ENCODE measurements at regions not wholly inside any gene's neighbourhood (a gene's known extent, or its start where the extent isn't known, plus 50 kb on each side); places are given as distances from the start of the nearest gene placed in this dataset.

DNA sequence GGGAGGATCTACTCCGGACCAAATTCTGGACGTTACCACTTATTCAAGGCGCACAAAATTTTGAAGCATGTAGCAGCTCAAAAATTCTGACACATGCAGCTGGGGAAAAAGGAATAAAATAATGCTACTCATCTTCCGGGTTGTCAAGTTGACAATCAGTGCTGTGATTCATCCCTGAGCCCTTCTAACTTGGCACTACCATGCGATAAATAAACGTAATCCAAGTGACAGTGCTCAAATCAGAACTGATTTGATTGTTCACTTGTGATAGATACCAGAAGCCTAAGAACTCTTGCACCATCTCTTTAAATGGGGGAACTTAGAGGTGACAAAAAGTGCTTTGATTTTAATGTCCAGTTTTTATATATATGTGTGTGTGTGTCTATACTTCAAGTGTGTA lies 230.2 kb upstream of the TLE4 start:
- FAIRE-seq, result no peak
- WGBS (ENCODE audit: missing lambda C conversion rate), result 58% methylated on average over 6 of the region's 6 CpGs
- Histone ChIP-seq H3K27ac (no peak overlapping the region), H3K9me3 (peaks cover 8% of the 10 kb centered on the region; the same call in 1 of the 3 replicates), H3K4me3 (no peak overlapping the region), H3K4me1 (peaks cover 6% of the 10 kb centered on the region; the same call in 1 of the 3 replicates), H3K4me2 (no peak overlapping the region)
- CTCF ChIA-PET, result interaction anchor here (0.6 kb wide), 1 partner anchor 37 kb away, joined by 3 read pairs; no protein-coding TSS in a partner anchor
- no peak for DNase-seq (ENCODE audit: low read depth in 1 of 2, low spot score in 1 of 2)
- TF ChIP-seq, protein P1, sequence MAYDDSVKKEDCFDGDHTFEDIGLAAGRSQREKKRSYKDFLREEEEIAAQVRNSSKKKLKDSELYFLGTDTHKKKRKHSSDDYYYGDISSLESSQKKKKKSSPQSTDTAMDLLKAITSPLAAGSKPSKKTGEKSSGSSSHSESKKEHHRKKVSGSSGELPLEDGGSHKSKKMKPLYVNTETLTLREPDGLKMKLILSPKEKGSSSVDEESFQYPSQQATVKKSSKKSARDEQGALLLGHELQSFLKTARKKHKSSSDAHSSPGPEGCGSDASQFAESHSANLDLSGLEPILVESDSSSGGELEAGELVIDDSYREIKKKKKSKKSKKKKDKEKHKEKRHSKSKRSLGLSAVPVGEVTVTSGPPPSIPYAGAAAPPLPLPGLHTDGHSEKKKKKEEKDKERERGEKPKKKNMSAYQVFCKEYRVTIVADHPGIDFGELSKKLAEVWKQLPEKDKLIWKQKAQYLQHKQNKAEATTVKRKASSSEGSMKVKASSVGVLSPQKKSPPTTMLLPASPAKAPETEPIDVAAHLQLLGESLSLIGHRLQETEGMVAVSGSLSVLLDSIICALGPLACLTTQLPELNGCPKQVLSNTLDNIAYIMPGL (CRISPR knock-in tag; IDR thresholded peaks at IDR 0.05; ENCODE audit: borderline replicate concordance), result no peak
- TF ChIP-seq TP53 (CRISPR knock-in tag; IDR thresholded peaks at IDR 0.05) (no peak), EHF (CRISPR knock-in tag; IDR thresholded peaks at IDR 0.05) (no peak), PHF8 (IDR thresholded peaks at IDR 0.05; ENCODE audit: borderline replicate concordance, low read depth) (no peak), ESRRA (IDR thresholded peaks at IDR 0.05; ENCODE audit: borderline replicate concordance, low read length) (no peak), CEBPB (IDR thresholded peaks at IDR 0.05) (no peak), EHMT2 (IDR thresholded peaks at IDR 0.05; ENCODE audit: low read depth) (no peak), NR3C1 (IDR thresholded peaks at IDR 0.05) (no peak), MAFK (IDR thresholded peaks at IDR 0.05; ENCODE audit: partially characterized antibody) (no peak), FOSB (CRISPR knock-in tag; IDR thresholded peaks at IDR 0.05) (no peak), RAD21 (conservative IDR thresholded peaks at IDR 0.05 in 1 of 2, IDR thresholded peaks at IDR 0.05 in 1 of 2) (no peak), EP300 (IDR thresholded peaks at IDR 0.05) (no peak), GATA3 (IDR thresholded peaks at IDR 0.05; ENCODE audit: borderline replicate concordance) (no peak), CHD4 (IDR thresholded peaks at IDR 0.05; ENCODE audit: borderline replicate concordance) (no peak), ZNF302 (CRISPR knock-in tag; IDR thresholded peaks at IDR 0.05) (no peak)
- TF ChIP-seq, protein P2, sequence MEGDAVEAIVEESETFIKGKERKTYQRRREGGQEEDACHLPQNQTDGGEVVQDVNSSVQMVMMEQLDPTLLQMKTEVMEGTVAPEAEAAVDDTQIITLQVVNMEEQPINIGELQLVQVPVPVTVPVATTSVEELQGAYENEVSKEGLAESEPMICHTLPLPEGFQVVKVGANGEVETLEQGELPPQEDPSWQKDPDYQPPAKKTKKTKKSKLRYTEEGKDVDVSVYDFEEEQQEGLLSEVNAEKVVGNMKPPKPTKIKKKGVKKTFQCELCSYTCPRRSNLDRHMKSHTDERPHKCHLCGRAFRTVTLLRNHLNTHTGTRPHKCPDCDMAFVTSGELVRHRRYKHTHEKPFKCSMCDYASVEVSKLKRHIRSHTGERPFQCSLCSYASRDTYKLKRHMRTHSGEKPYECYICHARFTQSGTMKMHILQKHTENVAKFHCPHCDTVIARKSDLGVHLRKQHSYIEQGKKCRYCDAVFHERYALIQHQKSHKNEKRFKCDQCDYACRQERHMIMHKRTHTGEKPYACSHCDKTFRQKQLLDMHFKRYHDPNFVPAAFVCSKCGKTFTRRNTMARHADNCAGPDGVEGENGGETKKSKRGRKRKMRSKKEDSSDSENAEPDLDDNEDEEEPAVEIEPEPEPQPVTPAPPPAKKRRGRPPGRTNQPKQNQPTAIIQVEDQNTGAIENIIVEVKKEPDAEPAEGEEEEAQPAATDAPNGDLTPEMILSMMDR (IDR thresholded peaks at IDR 0.05), result no peak
- ATAC-seq, result no peak
- POLR2A ChIA-PET, result no interaction called here

DNA sequence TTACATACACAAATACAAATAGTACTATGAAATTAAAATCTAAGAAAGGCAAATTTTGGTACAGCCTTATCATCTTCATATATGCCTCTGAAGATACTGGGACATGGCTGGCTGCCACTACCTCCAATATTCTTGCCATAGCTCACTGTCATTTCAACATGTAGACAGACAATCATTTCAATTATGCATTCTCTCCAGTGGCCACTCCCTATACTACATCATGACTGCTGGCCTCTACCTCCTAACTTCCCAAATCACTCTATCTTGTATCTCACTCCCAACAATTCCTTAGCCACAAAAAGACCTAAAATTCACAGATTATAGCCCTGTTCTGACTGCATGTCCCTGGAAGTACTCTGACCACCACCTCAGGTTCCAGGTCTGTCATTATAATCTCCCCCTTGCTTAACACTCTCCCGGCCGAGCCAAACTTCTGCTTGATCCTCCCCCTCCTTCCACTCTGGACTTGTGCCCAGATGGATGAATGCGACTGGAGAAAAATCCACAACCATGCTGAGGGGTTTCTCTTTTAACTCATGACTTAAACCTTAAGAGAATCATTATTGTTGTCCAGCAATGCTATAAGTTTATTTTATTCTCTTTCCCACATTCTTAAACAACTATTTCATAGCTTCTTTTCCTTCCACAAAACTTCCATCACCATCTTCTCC lies 225.3 kb upstream of the TLE4 start:
- peak in 1 of 2 experiments; percentile 64; a peak in 2 of 6 replicates for ATAC-seq
- WGBS (ENCODE audit: missing lambda C conversion rate), result 24% methylated on average over 3 of the region's 3 CpGs

DNA sequence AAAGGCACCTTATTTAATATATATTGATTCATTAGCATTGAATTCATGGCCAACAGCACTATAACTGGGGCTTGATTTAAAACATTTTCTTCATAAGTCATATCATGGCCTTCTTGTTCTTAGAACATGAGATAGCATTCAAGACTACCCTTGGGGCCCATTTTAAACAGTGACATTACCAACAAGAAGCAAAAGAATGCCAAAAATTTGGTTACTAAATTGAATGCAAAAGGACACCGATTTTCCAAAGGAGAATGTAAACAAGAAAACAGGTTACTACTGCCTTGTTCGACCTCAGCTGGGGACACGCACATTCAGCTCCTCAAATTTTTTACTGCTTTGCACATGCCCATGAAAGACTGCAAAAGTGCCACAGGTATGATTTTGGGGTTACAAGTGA lies 219.4 kb upstream of the TLE4 start:
- Histone ChIP-seq H3K27ac (no peak overlapping the region), H3K9me3 (no peaks in the 10 kb centered on the region), H3K4me3 (no peak overlapping the region), H3K4me1 (peaks cover 14% of the 10 kb centered on the region), H3K4me2 (no peak overlapping the region)
- FAIRE-seq (no peak), ATAC-seq (no peak), DNase-seq (ENCODE audit: low read depth in 1 of 2, low spot score in 1 of 2) (no peak)
- CTCF ChIA-PET, result interaction anchor here (1.3 kb wide), 1 partner anchor 17 kb away, joined by 4 read pairs; no protein-coding TSS in a partner anchor
- POLR2A ChIA-PET, result no interaction called here
- 63% methylated on average over 3 of the region's 3 CpGs for WGBS (ENCODE audit: missing lambda C conversion rate)
- TF ChIP-seq, protein P3, sequence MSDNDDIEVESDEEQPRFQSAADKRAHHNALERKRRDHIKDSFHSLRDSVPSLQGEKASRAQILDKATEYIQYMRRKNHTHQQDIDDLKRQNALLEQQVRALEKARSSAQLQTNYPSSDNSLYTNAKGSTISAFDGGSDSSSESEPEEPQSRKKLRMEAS (IDR thresholded peaks at IDR 0.05), result no peak

More for the DNA sequence above, 225.3 kb upstream of the TLE4 start:
- DNase-seq (ENCODE audit: low read depth in 1 of 2, low spot score in 1 of 2), result peak in 1 of 2 experiments; percentile 8
- H3K27ac ChIP-seq, result peak overlapping the region in 1 of 2 experiments; percentile 44; a peak in 1 of 6 replicates
- H3K9me3 ChIP-seq, result no peaks in the 10 kb centered on the region
- TF ChIP-seq ZFP36 (IDR thresholded peaks at IDR 0.05; ENCODE audit: borderline replicate concordance, partially characterized antibody) (no peak), RAD21 (conservative IDR thresholded peaks at IDR 0.05 in 1 of 2, IDR thresholded peaks at IDR 0.05 in 1 of 2) (no peak), HOXB5 (CRISPR knock-in tag; IDR thresholded peaks at IDR 0.05) (no peak)
- H3K4me2 ChIP-seq, result peak overlapping the region; percentile 36; the same call in 2 of the 3 replicates
- ChIA-PET POLR2A (no interaction called here), CTCF (no interaction called here)
- no peak for FAIRE-seq
- H3K4me3 ChIP-seq, result no peak overlapping the region
- peaks cover 9% of the 10 kb centered on the region; the same call in 1 of the 3 replicates for H3K4me1 ChIP-seq
